OCI-LY7 (cell line): ENCODE measurements at regions not wholly inside any gene's neighbourhood (a gene's known extent, or its start where the extent isn't known, plus 50 kb on each side); places are given as distances from the start of the nearest gene placed in this dataset.

Source experiments
- BruUV-seq: library from RNA; stranded (reverse); fragments of 400-500 nt; replicated peaks from 2 replicates; lab custom pipeline; 2021; lab: Mats Ljungman, UMichigan
- CTCF ChIA-PET: fragments of 300-600 bp; sonication (Branson Sonifier 250); formaldehyde crosslinking; loops from one replicate; lab custom pipeline; 2022; ENCODE audit warnings: antibody characterized with exemption; ENCODE audit not compliant: unreplicated experiment; lab: Charles Lee
- POLR2A ChIA-PET: fragments of 300-600 bp; sonication (Branson Sonifier 250); formaldehyde crosslinking; loops from one replicate; lab custom pipeline; 2022; ENCODE audit warnings: antibody characterized with exemption; lab: Charles Lee
- DNase-seq: peaks from one replicate; pipeline ENCODE4 v3.0.0-alpha.2; 2015; ENCODE audit warnings: low spot score
- H2AFZ ChIP-seq: fragments of 200-600 bp; sonication (generic), shearing (Covaris generic); 2 replicates; pipeline ENCODE4 v1.6.1; 2014; ENCODE audit warnings: mild to moderate bottlenecking, antibody characterized with exemption, low read length, moderate library complexity
- H3K27ac ChIP-seq: fragments of 200-600 bp; sonication (generic); 2 replicates; pipeline ENCODE4 v1.5.1; 2014; ENCODE audit warnings: mixed run types, low read depth, mild to moderate bottlenecking, moderate library complexity, low read length, inconsistent platforms; ENCODE audit not compliant: poor library complexity, severe bottlenecking
- H3K36me3 ChIP-seq: fragments of 200-600 bp; sonication (generic); 2 replicates; pipeline ENCODE4 v1.6.1; 2014; ENCODE audit warnings: mild to moderate bottlenecking, antibody characterized with exemption, low read length, moderate library complexity, mixed read lengths; ENCODE audit not compliant: insufficient read depth
- H3K4me1 ChIP-seq: fragments of 200-600 bp; sonication (generic); 2 replicates; pipeline ENCODE4 v1.5.1; 2014; ENCODE audit warnings: mild to moderate bottlenecking, low read length; ENCODE audit not compliant: insufficient read depth, poor library complexity, severe bottlenecking
- H3K4me2 ChIP-seq: fragments of 200-600 bp; sonication (generic); 2 replicates; pipeline ENCODE4 v1.6.1; 2014; ENCODE audit warnings: mild to moderate bottlenecking, low read length
- H3K4me3 ChIP-seq: fragments of 200-600 bp; sonication (generic); 2 replicates; pipeline ENCODE4 v1.5.1; 2014; ENCODE audit warnings: mild to moderate bottlenecking, low read depth, low read length; ENCODE audit not compliant: poor library complexity, severe bottlenecking
- H3K79me2 ChIP-seq: fragments of 200-600 bp; sonication (generic); 2 replicates; pipeline ENCODE4 v1.6.1; 2016; ENCODE audit warnings: low read depth, mild to moderate bottlenecking, low read length, moderate library complexity, mixed read lengths; ENCODE audit not compliant: insufficient read depth
- H3K9me2 ChIP-seq: fragments of 200-600 bp; sonication (generic); 2 replicates; pipeline ENCODE4 v1.6.1; 2016; ENCODE audit warnings: mild to moderate bottlenecking, low read length, mixed read lengths; ENCODE audit not compliant: insufficient read depth
- H3K9me3 ChIP-seq: fragments of 200-600 bp; sonication (generic); 2 replicates; pipeline ENCODE4 v1.6.1; 2014; ENCODE audit warnings: mild to moderate bottlenecking, mixed run types, low read length, mixed read lengths
- H4K20me1 ChIP-seq: fragments of 200-600 bp; sonication (generic); 2 replicates; pipeline ENCODE4 v1.6.1; 2014; ENCODE audit warnings: mild to moderate bottlenecking, antibody characterized with exemption, low read length, moderate library complexity, mixed read lengths; ENCODE audit not compliant: insufficient read depth
- EZH2phosphoT487 ChIP-seq: fragments of 200-600 bp; sonication (generic); IDR thresholded peaks from 2 replicates; pipeline ENCODE4 v1.6.1; 2018; ENCODE audit warnings: low read depth, borderline replicate concordance, mild to moderate bottlenecking, mixed run types, antibody characterized with exemption, low read length, moderate library complexity, mixed read lengths
- intact Hi-C: fragments of 100-400 bp; cut with micrococcal nuclease; formaldehyde crosslinking; loops from one replicate; pipeline ENCODE4 v1.10.0; 2022; ENCODE audit not compliant: unreplicated experiment
- TF ChIP-seq, protein P1 (sequence below): fragments of 200-600 bp; sonication (generic); conservative IDR thresholded peaks from 2 replicates; pipeline ENCODE4 v1.5.1; 2014; ENCODE audit warnings: mild to moderate bottlenecking, antibody characterized with exemption, low read length, moderate library complexity, mixed read lengths

DNA sequence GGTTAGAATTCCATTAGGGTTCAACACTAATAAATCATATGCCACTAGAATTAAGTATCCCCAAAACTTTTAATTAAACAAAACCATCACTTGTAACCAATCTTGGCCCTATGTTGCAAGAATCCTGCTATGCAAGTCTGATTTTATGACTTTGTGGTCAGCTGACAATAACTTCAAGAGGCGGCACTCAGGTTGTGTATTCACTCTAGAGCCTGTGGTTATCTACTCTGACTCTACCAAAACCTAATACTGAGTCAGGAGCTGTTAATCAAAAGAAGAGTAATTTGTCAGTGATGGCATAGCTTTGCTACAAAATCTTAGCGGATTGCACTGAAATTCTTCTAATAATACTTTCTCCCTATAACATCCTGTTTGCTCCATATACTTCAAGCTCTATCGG lies 253.7 kb downstream of the AASDHPPT start:
- ChIA-PET CTCF (no interaction called here), POLR2A (interaction anchor here (1.5 kb wide), 1 partner anchor 33 kb away, joined by 3 read pairs; no protein-coding TSS in a partner anchor)
- Histone ChIP-seq H3K9me3 (no peaks in the 10 kb centered on the region), H3K36me3 (no peaks in the 10 kb centered on the region), H3K27ac (no peak overlapping the region), H3K4me3 (no peak overlapping the region), H3K4me2 (no peak overlapping the region), H2AFZ (no peak overlapping the region), H3K79me2 (no peaks in the 10 kb centered on the region), H4K20me1 (no peaks in the 10 kb centered on the region), H3K9me2 (no peaks in the 10 kb centered on the region), H3K4me1 (no peaks in the 10 kb centered on the region)
- DNase-seq = no peak
- intact Hi-C loops = no loop called here
- BruUV-seq = no TSS peak
- no peak for TF ChIP-seq EZH2phosphoT487
- TF ChIP-seq, protein P1, sequence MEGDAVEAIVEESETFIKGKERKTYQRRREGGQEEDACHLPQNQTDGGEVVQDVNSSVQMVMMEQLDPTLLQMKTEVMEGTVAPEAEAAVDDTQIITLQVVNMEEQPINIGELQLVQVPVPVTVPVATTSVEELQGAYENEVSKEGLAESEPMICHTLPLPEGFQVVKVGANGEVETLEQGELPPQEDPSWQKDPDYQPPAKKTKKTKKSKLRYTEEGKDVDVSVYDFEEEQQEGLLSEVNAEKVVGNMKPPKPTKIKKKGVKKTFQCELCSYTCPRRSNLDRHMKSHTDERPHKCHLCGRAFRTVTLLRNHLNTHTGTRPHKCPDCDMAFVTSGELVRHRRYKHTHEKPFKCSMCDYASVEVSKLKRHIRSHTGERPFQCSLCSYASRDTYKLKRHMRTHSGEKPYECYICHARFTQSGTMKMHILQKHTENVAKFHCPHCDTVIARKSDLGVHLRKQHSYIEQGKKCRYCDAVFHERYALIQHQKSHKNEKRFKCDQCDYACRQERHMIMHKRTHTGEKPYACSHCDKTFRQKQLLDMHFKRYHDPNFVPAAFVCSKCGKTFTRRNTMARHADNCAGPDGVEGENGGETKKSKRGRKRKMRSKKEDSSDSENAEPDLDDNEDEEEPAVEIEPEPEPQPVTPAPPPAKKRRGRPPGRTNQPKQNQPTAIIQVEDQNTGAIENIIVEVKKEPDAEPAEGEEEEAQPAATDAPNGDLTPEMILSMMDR = no peak

GRCh38 chr11:106333678-106334077 lies 256.2 kb downstream of the AASDHPPT start:
- Histone ChIP-seq H3K9me3 (no peaks in the 10 kb centered on the region), H3K36me3 (no peaks in the 10 kb centered on the region), H3K9me2 (no peaks in the 10 kb centered on the region), H3K27ac (no peak overlapping the region), H3K4me1 (no peaks in the 10 kb centered on the region), H3K4me3 (no peak overlapping the region), H4K20me1 (no peaks in the 10 kb centered on the region), H3K79me2 (no peaks in the 10 kb centered on the region), H3K4me2 (no peak overlapping the region), H2AFZ (no peak overlapping the region)
- TF ChIP-seq, protein P1 = no peak
- TF ChIP-seq EZH2phosphoT487 = no peak
- no TSS peak for BruUV-seq
- intact Hi-C loops = no loop called here
- no peak for DNase-seq
- ChIA-PET CTCF (no interaction called here), POLR2A (no interaction called here)

DNA sequence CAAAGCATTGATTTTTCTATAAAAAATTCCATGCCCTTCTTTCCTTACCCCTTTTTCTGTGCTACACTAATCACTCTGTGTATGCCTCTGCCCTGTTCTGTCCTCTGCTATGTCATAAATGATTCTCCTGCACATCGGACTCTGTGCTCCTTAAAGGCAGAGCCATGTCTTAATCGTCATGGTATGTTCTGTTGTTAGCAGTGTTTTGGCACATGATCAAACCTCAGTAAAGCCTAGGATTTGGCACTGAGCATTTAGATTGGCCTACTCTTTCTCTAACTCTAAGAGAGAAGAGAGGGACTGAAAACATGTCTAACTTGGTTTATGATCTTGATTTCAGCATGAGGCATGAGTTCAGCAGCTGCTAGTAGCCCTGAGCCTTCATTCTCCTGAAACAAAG lies 266.9 kb downstream of the AASDHPPT start:
- H3K4me3 ChIP-seq = no peak overlapping the region
- no peaks in the 10 kb centered on the region for H3K79me2 ChIP-seq
- DNase-seq = no peak
- no peak overlapping the region for H3K4me2 ChIP-seq
- H3K36me3 ChIP-seq = no peaks in the 10 kb centered on the region
- H2AFZ ChIP-seq = no peak overlapping the region
- ChIA-PET CTCF (no interaction called here), POLR2A (no interaction called here)
- H3K9me3 ChIP-seq = no peaks in the 10 kb centered on the region
- no peaks in the 10 kb centered on the region for H3K4me1 ChIP-seq
- intact Hi-C loops = no loop called here
- TF ChIP-seq, protein P1 = no peak
- no peak for TF ChIP-seq EZH2phosphoT487
- no peaks in the 10 kb centered on the region for H4K20me1 ChIP-seq
- BruUV-seq = no TSS peak
- H3K9me2 ChIP-seq = no peaks in the 10 kb centered on the region
- H3K27ac ChIP-seq = no peak overlapping the region
